Activated T-helper 17 cell treated with anti-CD3 and anti-CD28 coated beads, Interleukin-2, amount 50 U/mL, for 72 hours (primary cell): ENCODE measurements at regions not wholly inside any gene's neighbourhood (a gene's known extent, or its start where the extent isn't known, plus 50 kb on each side); places are given as distances from the start of the nearest gene placed in this dataset.

Source experiments
- ATAC-seq: fragments of 150-1000 bp; cut with Tn5 transposase; replicated peaks from 2 replicates; pipeline ENCODE4 v1.10.0; 2021; ENCODE audit warnings: mild to moderate bottlenecking, moderate library complexity
- H3K27ac Mint-ChIP-seq: one replicate; pipeline ENCODE4 v1.8.0; 2022; ENCODE audit warnings: mixed read lengths
- H3K27me3 Mint-ChIP-seq: one replicate; pipeline ENCODE4 v1.8.0; 2022; ENCODE audit warnings: mixed read lengths
- H3K36me3 Mint-ChIP-seq: one replicate; pipeline ENCODE4 v1.8.0; 2022; ENCODE audit warnings: low read depth, mild to moderate bottlenecking, mixed read lengths
- H3K4me1 Mint-ChIP-seq: one replicate; pipeline ENCODE4 v1.8.0; 2022; ENCODE audit warnings: mixed read lengths
- H3K4me3 Mint-ChIP-seq: one replicate; pipeline ENCODE4 v1.8.0; 2022; ENCODE audit warnings: mild to moderate bottlenecking, mixed read lengths
- H3K9me3 Mint-ChIP-seq: one replicate; pipeline ENCODE4 v1.8.0; 2022; ENCODE audit warnings: mixed read lengths

GRCh38 chr2:35421485-35421884, 934.1 kb upstream of the CRIM1 start:
- H3K27me3 Mint-ChIP-seq, result no peaks in the 10 kb centered on the region
- ATAC-seq, result no peak
- H3K27ac Mint-ChIP-seq, result no peak overlapping the region
- H3K36me3 Mint-ChIP-seq, result no peaks in the 10 kb centered on the region
- no peaks in the 10 kb centered on the region for H3K4me1 Mint-ChIP-seq
- H3K9me3 Mint-ChIP-seq, result peaks cover 6% of the 10 kb centered on the region
- no peak overlapping the region for H3K4me3 Mint-ChIP-seq

GRCh38 chr2:35417293-35417692, 938.3 kb upstream of the CRIM1 start:
- no peak for ATAC-seq
- Mint-ChIP-seq H3K36me3 (no peaks in the 10 kb centered on the region), H3K27ac (no peak overlapping the region), H3K4me3 (no peak overlapping the region), H3K9me3 (peaks cover 3% of the 10 kb centered on the region), H3K4me1 (no peaks in the 10 kb centered on the region), H3K27me3 (peaks cover 4% of the 10 kb centered on the region)

GRCh38 chr2:35416391-35417140, 939.0 kb upstream of the CRIM1 start:
- ATAC-seq, result no peak
- H3K36me3 Mint-ChIP-seq, result no peaks in the 10 kb centered on the region
- peaks cover 4% of the 10 kb centered on the region for H3K27me3 Mint-ChIP-seq
- H3K9me3 Mint-ChIP-seq, result peaks cover 3% of the 10 kb centered on the region
- H3K27ac Mint-ChIP-seq, result no peak overlapping the region
- H3K4me3 Mint-ChIP-seq, result no peak overlapping the region
- no peaks in the 10 kb centered on the region for H3K4me1 Mint-ChIP-seq

- Mint-ChIP-seq H3K27ac (no peak overlapping the region), H3K36me3 (no peaks in the 10 kb centered on the region), H3K9me3 (peaks cover 3% of the 10 kb centered on the region), H3K27me3 (peaks cover 4% of the 10 kb centered on the region), H3K4me1 (no peaks in the 10 kb centered on the region), H3K4me3 (no peak overlapping the region)
- no peak for ATAC-seq
Observed at GRCh38 chr2:35415942-35416341, 939.6 kb upstream of the CRIM1 start.

- peaks cover 3% of the 10 kb centered on the region for H3K9me3 Mint-ChIP-seq
- no peak overlapping the region for H3K4me3 Mint-ChIP-seq
- no peak overlapping the region for H3K27ac Mint-ChIP-seq
- H3K36me3 Mint-ChIP-seq, result no peaks in the 10 kb centered on the region
- no peak for ATAC-seq
- peaks cover 4% of the 10 kb centered on the region for H3K27me3 Mint-ChIP-seq
- no peaks in the 10 kb centered on the region for H3K4me1 Mint-ChIP-seq
Observed at GRCh38 chr2:35415282-35415681, 940.3 kb upstream of the CRIM1 start.

- Mint-ChIP-seq H3K27ac (no peak overlapping the region), H3K27me3 (no peaks in the 10 kb centered on the region), H3K4me3 (no peak overlapping the region), H3K36me3 (no peaks in the 10 kb centered on the region), H3K9me3 (no peaks in the 10 kb centered on the region), H3K4me1 (no peaks in the 10 kb centered on the region)
- ATAC-seq, result no peak
Observed at GRCh38 chr2:35410431-35411061, 945.0 kb upstream of the CRIM1 start.

GRCh38 chr2:35409762-35410161, 945.8 kb upstream of the CRIM1 start:
- Mint-ChIP-seq H3K4me3 (no peak overlapping the region), H3K27me3 (no peaks in the 10 kb centered on the region), H3K27ac (no peak overlapping the region), H3K9me3 (no peaks in the 10 kb centered on the region), H3K36me3 (no peaks in the 10 kb centered on the region), H3K4me1 (no peaks in the 10 kb centered on the region)
- no peak for ATAC-seq

- H3K4me3 Mint-ChIP-seq, result no peak overlapping the region
- no peaks in the 10 kb centered on the region for H3K27me3 Mint-ChIP-seq
- H3K27ac Mint-ChIP-seq, result no peak overlapping the region
- H3K4me1 Mint-ChIP-seq, result no peaks in the 10 kb centered on the region
- no peak for ATAC-seq
- no peaks in the 10 kb centered on the region for H3K9me3 Mint-ChIP-seq
- H3K36me3 Mint-ChIP-seq, result no peaks in the 10 kb centered on the region
Observed at GRCh38 chr2:35408320-35408719, 947.3 kb upstream of the CRIM1 start.

- no peak overlapping the region for H3K4me3 Mint-ChIP-seq
- no peak overlapping the region for H3K27ac Mint-ChIP-seq
Observed at GRCh38 chr2:35391736-35392442, 963.7 kb upstream of the CRIM1 start.

GRCh38 chr2:35378791-35379190, 976.8 kb upstream of the CRIM1 start:
- Mint-ChIP-seq H3K27ac (no peak overlapping the region), H3K4me1 (no peaks in the 10 kb centered on the region), H3K4me3 (no peak overlapping the region), H3K36me3 (no peaks in the 10 kb centered on the region), H3K9me3 (no peaks in the 10 kb centered on the region), H3K27me3 (peaks cover 3% of the 10 kb centered on the region)
- ATAC-seq, result no peak

More at GRCh38 chr2:35391736-35392442, 963.7 kb upstream of the CRIM1 start:
- Mint-ChIP-seq H3K36me3 (no peaks in the 10 kb centered on the region), H3K9me3 (no peaks in the 10 kb centered on the region), H3K4me1 (no peaks in the 10 kb centered on the region), H3K27me3 (no peaks in the 10 kb centered on the region)
- no peak for ATAC-seq

- Mint-ChIP-seq H3K4me3 (no peak overlapping the region), H3K9me3 (no peaks in the 10 kb centered on the region), H3K27ac (no peak overlapping the region), H3K36me3 (no peaks in the 10 kb centered on the region), H3K27me3 (no peaks in the 10 kb centered on the region), H3K4me1 (no peaks in the 10 kb centered on the region)
- no peak for ATAC-seq
Observed at GRCh38 chr2:35374845-35375244, 980.7 kb upstream of the CRIM1 start.

- no peak for ATAC-seq
- Mint-ChIP-seq H3K4me3 (no peak overlapping the region), H3K9me3 (peaks cover 4% of the 10 kb centered on the region), H3K27me3 (peaks cover 3% of the 10 kb centered on the region), H3K36me3 (no peaks in the 10 kb centered on the region), H3K27ac (no peak overlapping the region), H3K4me1 (no peaks in the 10 kb centered on the region)
Observed at GRCh38 chr2:35365859-35366258, 989.7 kb upstream of the CRIM1 start.

GRCh38 chr2:35356332-35356731, 999.2 kb upstream of the CRIM1 start:
- Mint-ChIP-seq H3K4me1 (no peaks in the 10 kb centered on the region), H3K27ac (no peak overlapping the region), H3K36me3 (no peaks in the 10 kb centered on the region), H3K27me3 (no peaks in the 10 kb centered on the region), H3K4me3 (no peak overlapping the region), H3K9me3 (peaks cover 12% of the 10 kb centered on the region)
- ATAC-seq, result no peak

- no peaks in the 10 kb centered on the region for H3K4me1 Mint-ChIP-seq
- no peak overlapping the region for H3K27ac Mint-ChIP-seq
- H3K9me3 Mint-ChIP-seq, result peaks cover 8% of the 10 kb centered on the region
- no peak for ATAC-seq
- H3K36me3 Mint-ChIP-seq, result no peaks in the 10 kb centered on the region
- no peak overlapping the region for H3K4me3 Mint-ChIP-seq
- no peaks in the 10 kb centered on the region for H3K27me3 Mint-ChIP-seq
Observed at GRCh38 chr2:35355056-35355455, 1000.5 kb upstream of the CRIM1 start.

- H3K27ac Mint-ChIP-seq, result no peak overlapping the region
- H3K9me3 Mint-ChIP-seq, result peaks cover 2% of the 10 kb centered on the region
- no peak for ATAC-seq
- H3K4me1 Mint-ChIP-seq, result no peaks in the 10 kb centered on the region
- H3K27me3 Mint-ChIP-seq, result no peaks in the 10 kb centered on the region
- H3K36me3 Mint-ChIP-seq, result no peaks in the 10 kb centered on the region
- no peak overlapping the region for H3K4me3 Mint-ChIP-seq
Observed at GRCh38 chr2:35347561-35347960, 1008.0 kb upstream of the CRIM1 start.
